ENCODE measurements at regions not wholly inside any gene's neighbourhood (a gene's known extent, or its start where the extent isn't known, plus 50 kb on each side); places are given as distances from the start of the nearest gene placed in this dataset.

DNA sequence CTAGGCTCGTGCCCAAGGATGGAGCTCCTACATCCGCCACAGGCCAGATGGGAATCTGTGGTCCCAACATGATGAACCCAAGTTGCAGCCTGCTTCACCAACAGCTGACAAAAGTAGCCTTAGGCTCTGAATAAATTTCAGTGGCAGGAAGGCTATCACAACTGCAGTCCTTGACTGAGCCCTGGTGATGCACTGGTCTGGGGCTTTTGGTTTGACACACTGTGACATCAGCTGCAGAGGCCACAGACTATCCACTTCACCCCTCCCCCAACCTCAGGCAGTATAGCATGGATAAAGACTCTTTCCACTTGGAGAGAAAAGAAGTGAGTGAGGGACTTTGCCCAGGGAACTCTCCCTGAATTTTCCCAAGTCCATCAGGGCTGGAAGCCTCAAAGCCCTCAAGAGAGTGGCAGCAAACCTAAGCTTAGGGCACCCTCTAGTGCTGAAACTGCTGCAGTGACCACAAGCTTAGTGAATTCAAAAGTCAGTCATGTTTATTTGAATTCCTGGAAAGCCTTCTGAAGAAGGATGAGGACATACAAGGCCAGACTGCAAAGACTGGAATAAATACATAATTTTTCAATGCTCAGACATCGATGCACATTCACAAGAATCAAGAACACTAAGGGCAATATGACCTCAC, 135.0 kb upstream of the TENT5D start:
- intact Hi-C loops (cut with DNase I): no loop called here
- DNase-seq (ENCODE audit: missing footprints) (no peak), ATAC-seq (no peak)

DNA sequence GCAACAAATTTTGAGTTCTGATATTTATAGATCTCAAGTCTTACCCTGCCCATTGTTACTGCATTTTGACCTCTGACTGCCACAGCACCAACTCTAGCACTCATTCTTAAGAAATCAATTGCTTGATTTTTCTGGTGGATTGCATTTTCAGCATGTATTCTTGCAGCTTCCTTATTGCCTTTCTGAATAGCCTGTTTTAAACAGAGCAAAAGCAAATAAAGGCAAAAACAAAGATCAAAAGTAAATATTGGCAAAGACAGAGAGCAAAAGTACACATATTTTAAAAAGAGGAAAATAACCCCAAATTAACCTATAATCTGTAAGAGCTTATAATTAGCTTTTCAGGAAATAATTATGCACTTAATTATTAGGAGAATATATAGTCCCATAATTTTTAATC, 129.4 kb upstream of the TENT5D start:
- no peak for ATAC-seq
- intact Hi-C loops (cut with DNase I): no loop called here
- DNase-seq (ENCODE audit: missing footprints): no peak

DNA sequence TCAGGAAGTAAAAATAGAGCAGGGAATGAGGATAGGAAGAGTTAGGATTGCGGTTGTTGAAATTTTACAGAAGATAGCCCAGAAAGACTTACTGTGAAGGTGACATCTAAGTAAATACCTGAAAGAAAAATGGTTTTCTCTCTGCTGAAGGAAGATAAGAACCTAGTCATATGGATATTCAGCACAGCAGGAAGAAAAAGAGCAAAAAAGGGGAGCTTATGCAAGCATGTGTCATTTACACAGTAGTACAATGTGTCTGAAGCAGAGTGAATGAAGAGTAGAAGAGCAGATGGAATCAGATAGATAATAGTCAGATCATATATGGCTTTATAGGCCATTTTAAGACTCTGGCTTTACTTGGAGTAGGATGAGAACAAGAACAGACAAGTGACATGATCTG, 126.9 kb upstream of the TENT5D start:
- intact Hi-C loops (cut with DNase I): no loop called here
- DNase-seq (ENCODE audit: missing footprints): no peak
- ATAC-seq: no peak

GRCh38 chrX:80306007-80306406, 114.2 kb upstream of the TENT5D start:
- ATAC-seq (no peak), DNase-seq (ENCODE audit: missing footprints) (no peak)
- intact Hi-C loops (cut with DNase I): no loop called here

- DNase-seq (ENCODE audit: missing footprints): no peak
- no peak for ATAC-seq
- intact Hi-C loops (cut with DNase I): no loop called here
Observed at GRCh38 chrX:80312448-80312847, 107.8 kb upstream of the TENT5D start.

DNA sequence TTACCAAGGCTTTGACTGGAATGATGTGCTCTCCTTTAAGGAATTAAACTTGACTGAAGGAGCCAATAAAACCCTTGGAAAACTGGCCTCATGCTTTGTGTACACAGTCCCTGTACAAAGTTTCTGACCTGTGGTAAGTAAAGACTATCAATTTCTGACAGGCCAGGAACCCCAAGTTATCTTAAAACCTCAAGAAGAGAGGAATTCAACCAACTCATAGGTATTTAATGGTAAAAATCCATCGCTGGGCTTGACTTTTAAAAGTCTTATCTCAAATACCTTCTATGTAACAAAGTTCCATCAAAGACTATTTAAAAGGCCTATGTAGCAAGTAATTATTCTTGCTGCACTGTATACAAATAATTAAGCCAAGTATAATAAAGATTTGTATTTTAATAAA, 103.7 kb upstream of the TENT5D start:
- intact Hi-C loops (cut with DNase I): no loop called here
- DNase-seq (ENCODE audit: missing footprints) (no peak), ATAC-seq (no peak)

GRCh38 chrX:80317646-80318045, 102.6 kb upstream of the TENT5D start:
- ATAC-seq (no peak), DNase-seq (ENCODE audit: missing footprints) (no peak)
- intact Hi-C loops (cut with DNase I): no loop called here

DNA sequence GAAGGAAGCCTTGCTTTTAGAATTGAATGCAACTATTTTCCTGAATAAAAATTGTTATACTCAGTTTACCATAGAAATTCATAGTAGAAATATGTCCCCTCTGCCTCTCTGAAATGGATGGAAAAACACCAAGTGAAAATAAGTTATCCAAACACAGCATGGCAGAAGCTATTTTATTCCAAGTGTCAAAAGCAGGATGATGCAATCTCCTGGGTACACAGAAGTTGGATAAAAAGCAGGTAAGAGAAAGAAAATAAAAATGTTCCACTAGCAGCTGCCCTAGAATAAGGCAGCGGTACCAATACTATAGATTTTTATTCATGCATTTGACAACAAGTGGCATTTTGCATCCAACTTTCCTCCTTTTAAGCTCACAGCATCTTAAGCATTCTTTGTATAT, 89.0 kb upstream of the TENT5D start:
- ATAC-seq (no peak), DNase-seq (ENCODE audit: missing footprints) (no peak)
- intact Hi-C loops (cut with DNase I): no loop called here

GRCh38 chrX:80334583-80334982, 85.7 kb upstream of the TENT5D start:
- DNase-seq (ENCODE audit: missing footprints) (no peak), ATAC-seq (no peak)
- intact Hi-C loops (cut with DNase I): no loop called here

DNA sequence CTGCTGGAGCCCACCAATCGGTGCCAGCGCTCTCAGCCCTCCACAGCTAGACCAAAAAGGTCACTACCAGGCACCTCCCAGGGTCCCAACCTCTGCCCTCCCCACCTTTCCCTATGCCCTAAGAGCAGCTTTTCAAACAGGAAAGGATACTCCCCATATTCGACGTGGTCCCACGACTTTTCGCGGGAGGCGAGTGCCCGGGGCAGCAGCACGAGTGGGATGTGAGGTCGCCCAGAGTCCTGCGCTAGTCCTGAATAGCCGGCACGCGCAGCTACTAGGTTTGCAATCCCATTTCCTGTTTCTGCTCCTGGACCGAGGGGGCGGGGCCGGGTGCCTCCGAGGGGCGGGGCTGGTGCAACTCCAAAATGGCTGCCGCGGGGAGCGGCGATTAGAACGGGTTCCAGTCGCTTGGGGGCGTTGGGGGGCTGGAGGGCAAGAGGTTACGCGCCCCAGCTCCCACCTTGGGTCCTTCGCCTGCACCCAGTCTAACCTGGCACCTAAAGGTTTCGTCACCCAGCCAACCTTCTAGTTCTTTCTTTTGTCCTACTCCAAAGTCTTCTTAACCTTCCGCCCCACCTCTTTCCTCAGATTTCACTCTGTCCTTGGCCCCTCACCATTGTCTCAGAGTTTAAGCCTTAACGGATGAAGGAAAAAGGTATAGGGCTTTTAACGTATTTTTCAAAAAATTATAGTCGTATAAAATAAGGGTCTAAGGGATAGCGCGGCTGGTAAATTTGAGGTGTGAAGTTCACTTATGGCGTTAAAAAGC, 85.0 kb upstream of the TENT5D start:
- peak; percentile 57 for DNase-seq (ENCODE audit: missing footprints)
- intact Hi-C loops (cut with DNase I): no loop called here
- peak; percentile 56 for ATAC-seq

DNA sequence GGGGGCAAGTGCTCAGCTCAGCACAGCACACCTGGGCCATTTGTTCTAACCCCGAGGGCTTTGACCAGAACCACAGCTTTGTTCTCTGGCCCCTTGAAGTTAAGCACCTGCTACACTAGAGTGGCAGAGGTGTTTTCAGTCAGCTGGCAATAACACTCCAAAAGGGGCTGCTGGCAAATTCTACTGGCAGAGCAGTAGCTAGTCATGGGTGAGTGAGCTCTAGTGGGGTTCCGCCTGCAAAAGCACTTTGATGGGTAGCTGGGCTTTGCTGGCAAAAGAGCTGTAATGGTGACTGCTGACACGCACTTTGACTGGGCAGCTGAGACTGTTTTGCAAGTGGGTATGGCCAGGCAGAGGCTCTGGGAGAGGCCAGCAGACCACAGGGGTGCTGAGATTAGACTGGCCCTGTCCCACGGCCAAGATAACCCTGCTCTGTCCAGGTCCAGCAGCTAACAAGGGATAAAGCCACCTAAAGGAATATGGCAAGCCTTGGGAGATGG, 65.2 kb upstream of the TENT5D start:
- intact Hi-C loops (cut with DNase I): no loop called here
- ATAC-seq (no peak), DNase-seq (ENCODE audit: missing footprints) (no peak)
